HG03342 (cell line): ENCODE measurements at regions not wholly inside any gene's neighbourhood (a gene's known extent, or its start where the extent isn't known, plus 50 kb on each side); places are given as distances from the start of the nearest gene placed in this dataset.
"Not testable (repeated sequence)": the region's sequence is repeated elsewhere in the genome, so short reads cannot be mapped to it uniquely, and the experiment has no call there.

Experiments
- ATAC-seq: cut with Tn5 transposase; IDR thresholded peaks from one replicate; pipeline ENCODE4 v1.9.1; 2021; ENCODE audit warnings: mild to moderate bottlenecking, moderate library complexity; ENCODE audit not compliant: unreplicated experiment

GRCh38 chr16:5951486-5951885 lies 853.9 kb upstream of the EEF2KMT start:
- no peak for ATAC-seq

DNA sequence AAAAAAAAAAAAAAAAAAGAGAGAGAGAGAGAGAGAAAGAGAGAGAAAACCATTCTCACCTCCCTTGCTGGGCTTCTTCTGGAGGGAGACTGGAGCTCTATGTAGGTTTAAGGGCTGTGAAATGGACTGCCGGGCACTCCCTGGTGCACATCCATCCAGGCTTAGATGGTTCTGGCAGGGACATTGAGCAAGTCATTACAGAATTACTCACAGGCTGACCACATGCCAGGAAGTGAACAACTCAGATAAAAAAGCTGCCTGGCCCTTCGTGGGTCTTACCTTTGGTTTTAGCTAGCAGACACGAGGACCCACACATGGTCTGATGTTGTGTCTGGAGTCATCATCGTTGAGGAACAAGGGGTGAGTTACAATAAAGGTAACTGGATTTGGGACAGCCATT lies 847.4 kb upstream of the EEF2KMT start:
- ATAC-seq = no peak

DNA sequence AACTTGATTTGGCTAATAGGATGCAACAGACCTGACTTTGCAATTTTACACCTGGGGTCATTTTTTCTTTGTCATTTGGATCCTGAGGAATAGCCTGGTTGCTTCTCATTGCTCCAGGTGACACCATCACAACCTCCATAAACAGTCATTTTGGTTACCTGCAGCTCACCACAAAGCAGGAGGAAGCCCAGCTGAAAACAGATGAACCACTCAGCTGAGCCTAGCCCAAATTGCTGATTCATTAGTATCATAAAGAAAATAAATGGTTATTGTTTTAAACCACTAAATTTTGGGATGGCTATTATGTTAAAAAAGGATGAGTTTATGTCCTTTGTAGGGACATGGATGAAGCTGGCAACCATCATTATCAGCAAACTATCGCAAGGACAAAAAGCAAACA lies 841.0 kb upstream of the EEF2KMT start:
- ATAC-seq = no peak

DNA sequence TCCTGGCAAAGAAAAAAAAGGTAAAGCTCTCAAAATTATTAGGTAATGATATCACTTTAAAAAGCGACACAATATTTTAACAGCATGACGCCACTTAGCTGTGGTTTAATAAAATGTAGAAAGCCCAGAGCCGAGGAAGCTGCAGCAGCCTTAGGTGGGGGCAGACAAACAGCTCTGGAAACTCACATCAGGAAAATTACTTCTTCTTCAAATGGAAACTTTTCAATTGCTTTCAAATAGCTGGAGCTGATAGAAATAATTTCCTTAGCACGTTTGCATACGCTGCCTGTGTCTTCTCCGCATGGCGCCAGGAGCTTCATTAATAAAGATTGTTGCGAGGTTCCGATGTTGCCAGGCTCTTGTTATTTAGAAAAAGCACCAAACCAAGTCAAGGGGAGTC lies 835.3 kb upstream of the EEF2KMT start:
- no peak for ATAC-seq

- no peak for ATAC-seq
Observed at GRCh38 chr16:5928476-5929065, 831.0 kb upstream of the EEF2KMT start.

DNA sequence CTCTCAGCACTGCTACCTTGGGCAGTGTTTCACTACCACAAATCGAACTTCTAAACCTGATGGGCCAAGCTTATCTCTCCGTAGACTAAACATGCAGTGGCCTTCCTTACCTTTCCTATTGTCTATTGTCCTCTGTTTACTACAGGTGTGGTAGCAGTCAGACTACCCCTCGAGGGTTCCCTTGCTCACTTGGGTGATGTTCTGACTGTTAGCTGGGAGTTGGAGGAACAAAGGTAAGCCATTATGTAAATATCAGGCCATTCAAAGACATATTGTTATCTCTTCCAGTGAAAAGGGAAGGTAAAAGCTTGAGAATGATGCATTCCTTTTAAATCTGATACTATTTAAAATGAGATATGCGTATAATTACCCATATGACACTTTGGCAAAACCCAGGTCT lies 828.3 kb upstream of the EEF2KMT start:
- no peak for ATAC-seq

- no peak for ATAC-seq
Observed at GRCh38 chr16:5922686-5923085, 825.1 kb upstream of the EEF2KMT start.

DNA sequence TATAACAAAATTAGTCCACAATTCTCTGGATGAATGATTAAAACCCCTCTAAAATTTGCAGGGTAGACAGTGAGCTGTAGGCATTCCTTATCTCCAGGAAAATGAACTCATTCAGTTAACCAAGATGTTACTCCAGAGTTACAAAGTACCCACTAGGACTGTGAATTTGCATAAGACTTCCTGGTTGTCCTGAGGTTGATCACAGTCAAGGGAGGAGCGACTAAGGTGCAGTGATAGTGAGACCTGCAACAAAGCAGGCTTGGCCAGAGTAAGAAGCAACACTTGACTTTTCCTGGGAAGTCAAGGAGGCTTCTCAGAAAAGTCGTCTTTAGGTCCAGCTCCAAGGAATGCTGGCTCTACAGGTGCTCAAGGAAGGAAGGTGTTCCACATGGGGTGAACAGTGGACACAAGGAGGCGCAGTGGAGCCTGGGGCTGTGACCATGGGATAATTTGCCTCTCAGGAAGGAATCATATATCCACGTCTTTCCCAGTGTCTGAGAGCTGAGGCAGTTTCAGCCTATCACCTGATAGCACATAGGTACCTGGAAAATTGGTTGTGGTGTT lies 821.1 kb upstream of the EEF2KMT start:
- no peak for ATAC-seq

- ATAC-seq = no peak
Observed at GRCh38 chr16:5917436-5918195, 820.0 kb upstream of the EEF2KMT start.

DNA sequence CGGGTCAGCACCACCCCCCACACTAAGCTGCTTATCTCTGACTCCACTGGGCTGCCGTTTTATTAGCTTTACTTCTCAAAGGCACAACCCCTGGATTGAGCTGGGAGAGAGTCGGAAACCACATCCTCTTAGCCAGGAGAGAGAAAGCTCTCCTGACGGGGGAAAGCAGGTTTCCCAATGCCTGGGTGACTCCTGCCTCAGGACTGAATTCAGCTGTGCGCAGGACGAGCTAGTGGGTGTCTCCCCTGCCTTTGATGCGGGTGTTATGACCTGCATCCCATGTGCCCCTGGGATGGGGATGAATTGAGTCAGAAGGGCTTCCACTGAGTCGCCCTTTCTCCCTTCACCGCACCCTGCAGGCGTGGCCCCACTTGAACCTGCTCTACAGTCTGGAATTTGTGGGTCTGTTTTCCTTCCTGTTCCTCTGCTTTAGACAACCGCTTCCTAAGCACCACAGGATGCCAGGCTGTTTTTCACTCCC lies 819.2 kb upstream of the EEF2KMT start:
- no peak for ATAC-seq

DNA sequence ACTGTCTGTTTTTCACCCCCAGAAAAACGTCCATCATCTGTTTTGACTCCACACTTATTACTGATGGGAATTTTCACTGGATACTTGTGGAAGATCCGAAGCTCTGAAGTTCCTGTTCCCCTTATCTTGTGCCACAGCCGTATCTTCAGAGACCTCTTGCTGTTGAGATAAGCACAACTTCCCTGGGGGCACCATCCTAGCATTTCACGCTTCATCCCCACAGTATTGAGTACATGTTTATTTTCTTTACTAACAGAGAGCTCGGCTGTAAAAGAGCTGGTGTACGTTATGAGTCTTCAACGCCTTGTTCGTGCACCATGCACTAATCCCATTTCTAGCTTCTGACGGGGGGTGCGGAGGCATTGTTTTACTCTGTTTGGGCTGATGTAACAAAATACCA lies 813.6 kb upstream of the EEF2KMT start:
- ATAC-seq = no peak

DNA sequence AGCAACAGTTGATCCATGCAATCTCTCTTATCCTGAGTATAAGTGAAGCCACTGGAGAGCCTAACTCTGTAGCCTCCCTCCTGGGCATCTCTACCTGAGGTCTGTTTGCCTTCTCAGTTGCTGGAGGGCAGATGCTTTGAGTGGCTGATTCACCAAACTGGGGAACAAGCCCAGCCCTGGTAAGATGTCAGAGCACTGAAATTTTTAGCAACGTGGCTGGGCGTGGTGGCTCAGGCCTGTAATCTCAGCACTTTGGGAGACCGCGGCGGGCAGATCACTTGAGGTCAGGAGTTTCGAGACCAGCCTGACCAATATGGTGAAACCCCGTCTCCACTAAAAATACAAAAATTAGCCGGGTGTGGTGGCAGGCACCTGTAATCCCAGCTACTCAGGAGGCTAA lies 812.0 kb upstream of the EEF2KMT start:
- not testable (repeated sequence) for ATAC-seq

DNA sequence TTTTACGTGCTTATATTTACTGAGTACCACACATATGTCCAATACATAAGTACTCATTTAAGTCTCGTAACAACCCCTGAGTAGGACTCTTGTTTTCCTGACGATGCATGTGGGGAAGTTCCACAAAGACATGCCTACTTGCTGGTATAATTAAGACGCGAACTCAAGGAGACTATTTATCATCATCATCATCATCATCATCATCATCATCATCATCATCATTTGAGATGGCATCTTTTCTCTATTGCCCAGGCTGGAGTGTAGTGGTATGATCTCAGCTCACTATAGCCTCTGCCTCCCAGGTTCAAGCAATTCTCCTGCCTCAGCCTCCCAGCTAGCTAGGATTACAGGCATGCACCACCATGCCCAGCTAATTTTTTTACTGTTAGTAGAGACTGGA lies 809.9 kb upstream of the EEF2KMT start:
- ATAC-seq = no peak

DNA sequence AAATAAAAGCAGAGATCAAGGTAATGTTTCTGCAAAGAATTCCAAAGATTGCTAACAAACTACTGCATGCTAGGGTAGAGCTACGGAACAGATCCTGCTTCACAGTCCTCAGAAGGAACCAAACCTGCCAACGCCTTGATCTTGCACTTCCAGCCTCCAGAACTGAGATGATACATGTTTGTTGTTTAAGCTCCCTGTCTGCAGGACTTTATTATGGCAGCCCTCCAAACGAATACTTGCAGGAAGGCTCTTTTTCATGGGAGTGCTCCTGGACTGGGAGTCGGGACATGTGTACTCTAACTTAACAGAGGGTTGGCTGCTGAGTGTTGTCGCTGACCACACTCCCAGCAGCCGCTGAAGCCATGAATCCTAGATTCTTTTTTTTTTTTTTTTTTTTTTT lies 808.8 kb upstream of the EEF2KMT start:
- ATAC-seq = no peak

DNA sequence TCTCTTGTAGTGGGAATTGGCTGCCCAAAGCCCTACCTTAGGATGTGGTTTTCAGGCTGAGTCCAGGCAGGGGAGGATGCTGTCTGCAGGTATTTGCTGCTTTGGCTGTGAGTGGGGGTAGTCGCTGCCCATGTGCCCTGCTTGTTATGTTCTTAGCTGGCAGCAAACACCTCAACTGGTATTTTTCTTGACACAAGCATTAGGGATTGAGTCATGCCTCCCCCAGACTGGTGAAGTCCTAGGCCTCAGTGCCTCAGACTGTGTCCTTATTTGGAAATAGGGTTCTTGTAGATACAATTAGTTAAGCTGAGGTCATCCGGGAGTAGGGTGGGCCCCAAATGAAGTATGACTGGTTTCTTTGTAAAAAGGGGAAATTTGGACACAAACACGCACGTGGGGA lies 808.3 kb upstream of the EEF2KMT start:
- no peak for ATAC-seq

DNA sequence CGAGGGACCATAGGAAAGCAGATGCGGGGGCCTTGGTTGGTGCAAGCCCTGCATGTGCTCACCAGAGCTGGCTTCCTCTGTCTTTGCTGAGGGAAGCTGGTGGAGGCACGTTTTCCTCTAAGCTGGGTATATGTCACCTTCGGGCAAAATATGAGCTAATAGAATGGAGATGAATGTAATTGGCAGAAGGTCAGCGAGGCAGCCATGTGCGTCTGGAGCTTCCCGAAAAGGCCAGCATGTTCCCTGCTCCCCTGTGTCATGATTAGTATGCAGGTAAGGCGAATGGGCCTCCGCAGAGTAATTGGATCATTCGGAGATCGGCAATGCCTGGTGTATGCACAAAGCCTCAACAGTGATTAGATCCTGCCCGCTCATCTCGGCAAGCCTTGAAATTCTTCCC lies 806.2 kb upstream of the EEF2KMT start:
- no peak for ATAC-seq

DNA sequence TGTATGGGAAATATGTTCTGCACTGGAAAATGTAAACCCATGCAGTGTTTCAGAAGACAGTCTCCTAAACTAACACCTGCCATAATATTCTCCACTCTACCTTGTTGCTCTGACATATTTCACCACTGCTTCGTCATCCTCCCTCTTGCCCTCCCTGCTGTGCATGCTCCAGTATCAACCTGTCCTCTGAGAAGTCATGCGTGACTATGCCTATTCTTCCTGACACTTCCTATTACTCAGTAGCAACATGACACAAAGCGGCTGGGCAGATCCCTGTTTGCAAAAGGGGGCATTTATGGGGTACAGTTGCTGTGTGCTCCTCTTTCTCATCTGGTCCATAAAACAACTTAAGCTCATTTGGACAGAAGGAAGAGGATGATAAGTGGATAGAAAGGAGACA lies 805.6 kb upstream of the EEF2KMT start:
- no peak for ATAC-seq

- no peak for ATAC-seq
Observed at GRCh38 chr16:5900046-5900445, 802.5 kb upstream of the EEF2KMT start.

GRCh38 chr16:5895976-5896375 lies 798.4 kb upstream of the EEF2KMT start:
- no peak for ATAC-seq

GRCh38 chr16:5895137-5895536 lies 797.5 kb upstream of the EEF2KMT start:
- ATAC-seq = no peak

DNA sequence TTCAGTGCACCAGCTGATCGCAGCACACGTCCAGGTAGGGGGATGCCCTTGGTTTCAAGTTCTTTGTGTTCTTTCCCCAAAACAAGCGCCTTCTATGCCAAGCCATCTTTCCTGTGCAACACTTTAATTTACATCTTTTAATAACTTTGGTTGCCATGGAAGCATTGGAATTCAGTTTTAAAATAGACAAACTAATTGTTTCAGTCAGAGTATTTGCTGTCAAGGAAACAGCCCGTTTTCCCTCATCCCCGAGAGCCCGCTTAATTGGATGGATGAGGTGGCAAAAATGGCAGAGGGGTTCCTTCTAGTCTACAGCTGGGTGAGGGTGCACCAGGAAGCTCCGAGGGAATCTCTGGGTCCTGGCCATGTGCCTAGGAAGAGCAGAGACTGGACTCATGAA lies 793.7 kb upstream of the EEF2KMT start:
- ATAC-seq = no peak

- no peak for ATAC-seq
Observed at GRCh38 chr16:5885521-5885920, 787.9 kb upstream of the EEF2KMT start.
